Activated CD4-positive, alpha-beta T cell treated with anti-CD3 and anti-CD28 coated beads, Interleukin-2, amount 10 ng/mL, durations not matched to agents 7 days and 5 days (primary cell): ENCODE measurements at regions not wholly inside any gene's neighbourhood (a gene's known extent, or its start where the extent isn't known, plus 50 kb on each side); places are given as distances from the start of the nearest gene placed in this dataset.

ENCODE experiments used
- CTCF ChIA-PET: fragments of 350-600 bp; sonication (Branson Sonifier 250); formaldehyde crosslinking; loops from one replicate; lab custom pipeline; 2021; ENCODE audit warnings: antibody characterized with exemption; lab: Charles Lee
- POLR2A ChIA-PET: fragments of 350-600 bp; sonication (Branson Sonifier 250); formaldehyde crosslinking; loops from one replicate; lab custom pipeline; 2021; ENCODE audit warnings: antibody characterized with exemption; lab: Charles Lee
- DNase-seq: peaks from one replicate; pipeline ENCODE4 v3.0.0-alpha.2; 2020
- H3K27ac Mint-ChIP-seq: one replicate; pipeline ENCODE4 v1.8.0; 2021; ENCODE audit warnings: mild to moderate bottlenecking, moderate library complexity, mixed read lengths
- H3K27me3 Mint-ChIP-seq: one replicate; pipeline ENCODE4 v1.8.0; 2021; ENCODE audit warnings: mixed read lengths
- H3K36me3 Mint-ChIP-seq: one replicate; pipeline ENCODE4 v1.8.0; 2021; ENCODE audit warnings: low read depth, mixed read lengths
- H3K4me1 Mint-ChIP-seq: one replicate; pipeline ENCODE4 v1.8.0; 2021; ENCODE audit warnings: mixed read lengths
- H3K4me3 Mint-ChIP-seq: one replicate; pipeline ENCODE4 v1.8.0; 2021; ENCODE audit warnings: mild to moderate bottlenecking, moderate library complexity, mixed read lengths
- H3K9me3 Mint-ChIP-seq: one replicate; pipeline ENCODE4 v1.8.0; 2021; ENCODE audit warnings: mixed read lengths

DNA sequence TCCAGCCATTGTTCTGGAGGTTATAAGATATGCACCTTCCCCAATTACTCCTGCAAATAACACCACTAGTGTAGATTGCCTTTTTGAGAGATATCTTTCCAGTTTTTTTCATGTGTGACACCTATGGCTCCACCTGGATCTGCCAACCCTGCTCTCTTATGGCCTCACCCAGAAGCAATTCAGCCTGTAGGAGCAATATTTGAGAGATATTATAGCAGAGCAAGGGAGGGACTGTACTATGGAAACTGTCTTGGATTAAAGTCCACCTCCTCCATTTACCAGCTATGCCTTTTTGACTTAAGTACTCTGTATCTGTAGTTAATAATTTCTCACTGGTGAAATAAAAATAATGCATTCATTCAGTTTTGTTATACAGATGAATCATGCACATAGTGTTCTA lies 803.5 kb downstream of the NLGN4X start:
- Mint-ChIP-seq H3K36me3 (no peaks in the 10 kb centered on the region), H3K27ac (no peak overlapping the region), H3K4me3 (no peak overlapping the region), H3K4me1 (no peaks in the 10 kb centered on the region), H3K27me3 (no peaks in the 10 kb centered on the region), H3K9me3 (no peaks in the 10 kb centered on the region)
- CTCF ChIA-PET, result no interaction called here
- no peak for DNase-seq
- POLR2A ChIA-PET, result no interaction called here

DNA sequence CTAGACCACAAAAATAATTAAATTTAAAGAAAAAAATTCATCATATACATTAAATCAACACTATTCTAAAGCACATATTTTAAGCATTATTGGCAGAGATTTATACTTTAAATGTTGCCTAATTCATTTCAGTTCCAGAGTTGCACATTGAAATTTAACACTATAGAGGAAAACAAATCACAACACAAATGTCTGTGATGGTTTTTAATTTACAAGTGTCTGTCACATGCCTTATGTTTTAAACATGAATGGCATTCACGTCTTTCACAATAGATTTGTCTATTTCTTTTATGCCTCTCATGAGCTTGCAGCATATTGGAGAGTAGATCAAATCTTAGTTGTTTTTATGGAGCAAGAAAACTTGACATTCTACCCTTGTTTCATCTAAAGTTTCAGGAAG lies 811.3 kb downstream of the NLGN4X start:
- Mint-ChIP-seq H3K4me1 (no peaks in the 10 kb centered on the region), H3K4me3 (no peak overlapping the region), H3K9me3 (no peaks in the 10 kb centered on the region), H3K36me3 (no peaks in the 10 kb centered on the region), H3K27me3 (no peaks in the 10 kb centered on the region), H3K27ac (no peak overlapping the region)
- ChIA-PET CTCF (no interaction called here), POLR2A (no interaction called here)
- DNase-seq, result no peak

DNA sequence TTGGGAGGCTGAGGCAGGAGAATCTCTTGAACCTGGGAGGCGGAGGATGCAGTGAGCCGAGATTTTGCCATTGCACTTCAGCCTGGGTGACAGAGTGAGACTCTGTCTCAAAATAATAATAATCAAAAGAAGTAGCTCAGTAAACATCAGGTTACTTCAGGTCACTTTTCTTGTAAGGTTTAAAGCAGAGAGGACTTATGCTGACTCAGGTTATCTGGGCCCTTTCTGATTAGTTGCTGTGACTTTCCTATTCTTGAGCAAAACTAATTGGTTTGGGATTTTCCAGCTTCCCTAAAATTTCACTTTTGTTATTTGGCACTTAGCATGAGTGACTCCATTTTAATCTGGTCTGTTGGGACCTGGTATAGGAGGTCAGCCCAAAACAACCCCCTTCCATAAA lies 812.9 kb downstream of the NLGN4X start:
- H3K36me3 Mint-ChIP-seq, result no peaks in the 10 kb centered on the region
- no peak overlapping the region for H3K4me3 Mint-ChIP-seq
- H3K9me3 Mint-ChIP-seq, result no peaks in the 10 kb centered on the region
- DNase-seq, result no peak
- H3K27me3 Mint-ChIP-seq, result no peaks in the 10 kb centered on the region
- ChIA-PET POLR2A (no interaction called here), CTCF (no interaction called here)
- no peaks in the 10 kb centered on the region for H3K4me1 Mint-ChIP-seq
- H3K27ac Mint-ChIP-seq, result no peak overlapping the region

DNA sequence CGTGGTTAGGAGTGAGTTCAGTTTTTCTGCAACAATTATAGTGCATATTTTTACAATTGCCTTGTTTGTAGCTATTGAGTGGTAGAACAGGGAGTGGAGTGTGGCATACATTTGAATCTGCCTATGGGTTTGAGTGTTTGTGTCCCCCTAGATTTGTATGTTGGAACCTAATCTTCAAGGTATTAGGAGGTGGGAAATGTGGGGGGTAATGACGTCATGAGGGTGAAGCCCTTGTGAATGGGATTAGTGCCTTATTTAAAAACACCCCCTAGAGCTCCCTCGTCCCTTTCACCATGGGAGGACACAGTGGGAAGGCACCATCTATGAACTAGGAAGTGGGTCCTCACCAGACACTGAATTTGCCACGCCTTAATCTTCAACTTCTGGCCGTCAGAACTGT lies 819.6 kb downstream of the NLGN4X start:
- Mint-ChIP-seq H3K9me3 (no peaks in the 10 kb centered on the region), H3K4me3 (no peak overlapping the region), H3K27me3 (no peaks in the 10 kb centered on the region), H3K27ac (no peak overlapping the region), H3K36me3 (no peaks in the 10 kb centered on the region), H3K4me1 (no peaks in the 10 kb centered on the region)
- ChIA-PET POLR2A (no interaction called here), CTCF (no interaction called here)
- DNase-seq, result no peak

DNA sequence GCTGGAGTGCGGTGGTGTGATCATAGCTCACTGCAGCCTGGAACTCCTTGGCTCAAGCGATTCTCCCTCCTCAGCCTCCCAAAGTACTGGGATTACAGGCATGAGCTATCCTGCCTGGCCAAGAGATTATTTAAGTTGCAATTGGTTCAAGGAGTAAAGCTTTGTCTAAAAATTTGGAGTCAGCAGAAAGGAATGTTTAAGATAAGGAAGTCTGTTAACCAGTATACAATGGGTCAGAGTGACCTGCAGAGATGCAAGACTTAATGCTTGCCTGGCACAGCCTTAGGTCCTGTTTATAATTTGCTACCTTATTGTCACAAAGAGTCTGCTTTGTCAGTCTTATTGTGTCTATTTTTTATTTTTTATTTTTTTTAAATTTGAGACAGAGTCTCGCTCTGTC lies 826.2 kb downstream of the NLGN4X start:
- no peaks in the 10 kb centered on the region for H3K27me3 Mint-ChIP-seq
- no peak for DNase-seq
- ChIA-PET CTCF (no interaction called here), POLR2A (no interaction called here)
- H3K27ac Mint-ChIP-seq, result no peak overlapping the region
- no peaks in the 10 kb centered on the region for H3K4me1 Mint-ChIP-seq
- no peak overlapping the region for H3K4me3 Mint-ChIP-seq
- no peaks in the 10 kb centered on the region for H3K9me3 Mint-ChIP-seq
- H3K36me3 Mint-ChIP-seq, result no peaks in the 10 kb centered on the region

DNA sequence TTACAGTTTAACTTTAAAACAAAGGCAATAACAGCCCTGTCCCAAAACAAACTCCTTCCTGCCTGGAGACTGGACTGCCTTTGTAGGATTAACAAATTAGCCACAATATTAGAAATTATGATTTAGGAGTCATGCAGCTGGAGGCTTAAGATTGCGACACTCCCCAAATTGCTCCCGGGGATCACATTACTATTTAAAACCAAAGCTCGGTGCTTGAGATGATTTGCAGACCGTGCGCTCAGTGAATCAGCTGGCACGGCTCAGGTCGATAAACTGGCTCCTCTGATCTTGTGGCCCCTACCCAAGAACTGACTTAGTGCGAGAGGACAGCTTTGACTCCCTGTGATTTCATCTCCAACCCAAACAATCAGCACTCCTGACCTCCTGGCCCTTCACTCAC lies 829.3 kb downstream of the NLGN4X start:
- Mint-ChIP-seq H3K4me3 (no peak overlapping the region), H3K4me1 (no peaks in the 10 kb centered on the region), H3K27me3 (no peaks in the 10 kb centered on the region), H3K9me3 (peaks cover 2% of the 10 kb centered on the region), H3K27ac (no peak overlapping the region), H3K36me3 (no peaks in the 10 kb centered on the region)
- ChIA-PET POLR2A (no interaction called here), CTCF (no interaction called here)
- DNase-seq, result no peak

DNA sequence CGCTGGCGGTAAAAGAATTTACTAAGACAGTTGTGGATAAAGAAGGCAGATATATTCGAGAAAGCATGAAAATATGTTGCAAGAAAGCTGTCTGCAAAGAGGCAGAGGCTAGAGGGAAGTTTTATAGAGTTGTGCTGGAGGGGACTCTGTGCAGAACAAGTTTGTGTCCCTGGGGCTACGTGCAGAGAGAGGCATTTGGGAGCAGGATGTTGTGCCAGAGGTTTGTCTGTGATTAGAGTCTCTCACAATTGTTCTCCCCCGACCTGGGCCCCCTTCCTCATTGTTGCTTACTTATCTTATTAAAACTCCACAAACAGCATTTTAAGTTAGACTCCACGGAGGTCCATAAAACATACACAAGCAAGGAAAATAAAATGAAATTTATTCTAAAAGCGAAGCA lies 831.3 kb downstream of the NLGN4X start:
- no peaks in the 10 kb centered on the region for H3K36me3 Mint-ChIP-seq
- no peaks in the 10 kb centered on the region for H3K4me1 Mint-ChIP-seq
- no peak for DNase-seq
- CTCF ChIA-PET, result no interaction called here
- no peak overlapping the region for H3K27ac Mint-ChIP-seq
- no peaks in the 10 kb centered on the region for H3K27me3 Mint-ChIP-seq
- POLR2A ChIA-PET, result no interaction called here
- H3K9me3 Mint-ChIP-seq, result peaks cover 2% of the 10 kb centered on the region
- no peak overlapping the region for H3K4me3 Mint-ChIP-seq

DNA sequence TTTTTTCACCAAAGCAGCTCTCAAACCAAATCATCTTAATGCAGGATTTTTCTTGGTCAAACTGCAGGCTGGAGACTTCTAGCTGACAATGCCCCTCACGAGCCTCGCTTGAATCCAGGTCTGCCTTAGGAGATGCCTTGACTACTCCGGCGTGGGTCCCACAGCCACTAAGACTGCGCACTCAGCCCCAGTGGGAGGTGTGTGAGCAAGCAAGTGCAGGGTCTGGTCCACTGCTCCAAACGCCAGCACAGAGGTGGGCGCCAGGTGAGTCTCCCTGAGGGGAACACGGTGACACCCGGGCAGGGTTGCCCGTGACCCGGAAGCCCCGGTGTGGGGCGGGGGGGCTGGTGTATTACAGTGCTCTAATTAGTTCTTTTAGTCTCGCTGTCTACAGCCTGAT lies 838.3 kb downstream of the NLGN4X start:
- no peaks in the 10 kb centered on the region for H3K36me3 Mint-ChIP-seq
- no peak overlapping the region for H3K27ac Mint-ChIP-seq
- DNase-seq, result no peak
- ChIA-PET POLR2A (no interaction called here), CTCF (no interaction called here)
- no peak overlapping the region for H3K4me3 Mint-ChIP-seq
- peaks cover 2% of the 10 kb centered on the region for H3K9me3 Mint-ChIP-seq
- no peaks in the 10 kb centered on the region for H3K27me3 Mint-ChIP-seq
- no peaks in the 10 kb centered on the region for H3K4me1 Mint-ChIP-seq

DNA sequence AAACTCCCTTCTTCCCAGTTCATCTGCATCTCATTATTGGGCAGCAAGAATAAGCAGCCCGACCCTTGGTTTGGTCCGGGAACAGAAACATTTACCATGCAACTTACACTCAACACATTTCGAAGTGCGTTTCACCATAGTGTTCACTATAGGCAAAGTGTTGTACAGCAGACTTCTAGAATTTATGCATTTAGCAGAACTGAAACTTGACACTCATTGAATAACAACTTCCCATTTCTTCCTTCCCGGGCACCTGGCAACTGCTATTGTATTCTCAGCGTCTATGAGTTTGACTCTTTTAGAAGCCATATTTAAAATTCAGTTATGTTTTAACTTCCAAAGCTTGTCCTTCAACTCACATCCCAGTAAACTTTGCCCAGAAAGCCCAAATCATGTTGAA lies 840.6 kb downstream of the NLGN4X start:
- Mint-ChIP-seq H3K27ac (no peak overlapping the region), H3K9me3 (no peaks in the 10 kb centered on the region), H3K4me3 (no peak overlapping the region), H3K27me3 (no peaks in the 10 kb centered on the region), H3K4me1 (no peaks in the 10 kb centered on the region), H3K36me3 (no peaks in the 10 kb centered on the region)
- no peak for DNase-seq
- ChIA-PET POLR2A (no interaction called here), CTCF (no interaction called here)

DNA sequence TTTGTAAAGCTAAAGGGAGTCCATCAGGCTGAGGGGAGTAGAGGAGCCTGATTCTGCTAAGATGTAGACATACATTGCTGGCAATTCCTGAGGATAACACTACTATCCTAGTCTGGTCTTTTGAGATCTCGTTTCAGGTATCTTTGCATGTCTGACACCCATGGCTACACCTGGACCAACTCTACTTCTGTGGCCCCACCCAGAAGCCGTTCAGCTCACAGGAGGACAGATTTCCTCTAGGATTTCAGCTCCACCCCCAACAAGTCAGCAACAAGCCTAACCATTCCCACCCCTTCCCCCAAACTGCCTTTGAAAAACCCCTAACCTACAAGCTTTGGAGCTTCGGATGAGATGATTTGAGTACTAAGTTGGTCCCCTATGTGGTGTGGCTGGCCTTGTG lies 848.2 kb downstream of the NLGN4X start:
- no peaks in the 10 kb centered on the region for H3K36me3 Mint-ChIP-seq
- H3K9me3 Mint-ChIP-seq, result no peaks in the 10 kb centered on the region
- ChIA-PET CTCF (no interaction called here), POLR2A (no interaction called here)
- no peaks in the 10 kb centered on the region for H3K27me3 Mint-ChIP-seq
- H3K27ac Mint-ChIP-seq, result no peak overlapping the region
- H3K4me3 Mint-ChIP-seq, result no peak overlapping the region
- no peak for DNase-seq
- H3K4me1 Mint-ChIP-seq, result no peaks in the 10 kb centered on the region

DNA sequence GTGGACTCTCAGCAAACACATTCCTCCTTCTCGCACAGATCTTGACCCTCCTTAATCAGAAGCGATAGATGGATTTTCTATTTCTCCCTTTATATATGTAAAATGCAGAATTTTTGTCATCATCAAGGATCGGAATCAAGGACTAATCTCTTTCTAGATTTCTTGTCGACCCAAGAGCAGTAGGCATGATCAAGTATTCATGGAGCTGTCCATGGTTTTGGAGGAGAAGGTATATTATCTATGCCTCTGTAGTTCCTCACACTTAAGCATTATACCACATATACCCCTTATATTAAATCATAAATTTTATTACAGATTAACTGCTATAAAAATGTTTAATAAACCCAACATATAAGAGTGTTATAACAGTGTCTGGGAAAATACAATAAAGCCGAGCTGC lies 886.8 kb downstream of the NLGN4X start:
- Mint-ChIP-seq H3K27me3 (no peaks in the 10 kb centered on the region), H3K4me1 (no peaks in the 10 kb centered on the region), H3K9me3 (peaks cover 4% of the 10 kb centered on the region), H3K4me3 (no peak overlapping the region), H3K27ac (no peak overlapping the region), H3K36me3 (no peaks in the 10 kb centered on the region)
- ChIA-PET CTCF (no interaction called here), POLR2A (no interaction called here)
- no peak for DNase-seq

DNA sequence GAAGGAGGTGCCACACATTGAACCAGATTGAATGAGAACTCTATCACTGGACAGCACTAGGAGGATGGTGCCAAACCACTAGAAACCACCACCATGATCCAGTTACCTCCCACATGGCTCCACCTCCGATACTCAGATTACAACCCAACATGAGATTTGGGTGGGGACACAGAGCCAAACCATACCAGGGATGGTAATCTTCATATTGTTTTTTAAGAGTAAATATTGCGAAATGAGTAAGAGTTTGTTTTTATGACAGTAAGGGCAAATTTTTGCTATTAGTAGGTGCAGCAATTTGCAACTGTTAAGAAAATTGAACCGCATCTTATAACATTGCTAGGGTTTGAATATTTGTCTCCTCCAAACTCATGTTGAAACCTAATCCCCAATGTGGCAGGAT lies 891.5 kb downstream of the NLGN4X start:
- no peak overlapping the region for H3K4me3 Mint-ChIP-seq
- no peaks in the 10 kb centered on the region for H3K4me1 Mint-ChIP-seq
- no peak for DNase-seq
- POLR2A ChIA-PET, result no interaction called here
- CTCF ChIA-PET, result no interaction called here
- no peaks in the 10 kb centered on the region for H3K27me3 Mint-ChIP-seq
- H3K27ac Mint-ChIP-seq, result no peak overlapping the region
- H3K36me3 Mint-ChIP-seq, result no peaks in the 10 kb centered on the region
- H3K9me3 Mint-ChIP-seq, result peaks cover 2% of the 10 kb centered on the region

DNA sequence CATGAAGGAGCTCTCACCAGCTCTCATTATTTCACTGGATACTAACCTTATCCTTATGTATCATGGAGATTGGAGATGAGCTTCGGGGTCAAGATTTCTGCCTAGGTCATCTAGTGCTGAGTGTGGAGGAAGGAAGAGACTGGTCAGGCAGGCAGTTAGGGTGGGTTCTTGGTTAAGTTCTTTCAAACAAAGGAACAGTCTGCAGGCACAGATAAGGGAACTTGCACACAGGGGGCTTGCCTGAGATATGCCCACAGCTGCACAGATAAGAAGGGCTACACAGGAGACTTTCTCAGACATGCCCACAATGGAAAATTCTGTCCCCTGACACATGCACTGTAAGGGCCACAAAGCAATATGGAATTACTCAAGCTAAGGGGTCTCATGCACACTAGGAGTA lies 904.1 kb downstream of the NLGN4X start:
- ChIA-PET POLR2A (no interaction called here), CTCF (interaction anchor here (0.7 kb wide), 1 partner anchor 449 kb away, joined by 3 read pairs; no protein-coding TSS in a partner anchor)
- H3K27ac Mint-ChIP-seq, result no peak overlapping the region
- no peak overlapping the region for H3K4me3 Mint-ChIP-seq
- DNase-seq, result no peak
- H3K9me3 Mint-ChIP-seq, result peaks cover 2% of the 10 kb centered on the region
- no peaks in the 10 kb centered on the region for H3K36me3 Mint-ChIP-seq
- no peaks in the 10 kb centered on the region for H3K4me1 Mint-ChIP-seq
- no peaks in the 10 kb centered on the region for H3K27me3 Mint-ChIP-seq

DNA sequence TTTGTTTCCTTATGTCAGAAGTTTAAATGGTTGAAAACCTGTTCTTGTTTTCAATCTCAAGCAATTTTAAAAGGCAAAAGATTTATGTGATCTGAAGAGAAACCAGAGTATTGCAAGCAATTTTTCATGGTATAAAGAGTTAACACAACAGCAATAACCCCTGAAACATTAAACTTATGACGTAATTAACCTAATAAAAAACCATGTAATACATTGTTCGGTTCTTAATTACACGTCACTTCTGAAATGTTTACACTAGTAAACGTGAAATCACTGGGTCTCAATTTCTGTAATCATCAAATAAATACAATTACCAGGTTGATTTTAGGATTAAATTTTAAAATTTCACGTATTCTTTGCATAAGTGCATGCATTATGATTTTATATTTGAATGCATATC lies 914.5 kb downstream of the NLGN4X start:
- H3K9me3 Mint-ChIP-seq, result no peaks in the 10 kb centered on the region
- H3K27me3 Mint-ChIP-seq, result no peaks in the 10 kb centered on the region
- CTCF ChIA-PET, result no interaction called here
- H3K4me1 Mint-ChIP-seq, result no peaks in the 10 kb centered on the region
- H3K27ac Mint-ChIP-seq, result no peak overlapping the region
- POLR2A ChIA-PET, result no interaction called here
- no peak overlapping the region for H3K4me3 Mint-ChIP-seq
- DNase-seq, result no peak
- H3K36me3 Mint-ChIP-seq, result no peaks in the 10 kb centered on the region

DNA sequence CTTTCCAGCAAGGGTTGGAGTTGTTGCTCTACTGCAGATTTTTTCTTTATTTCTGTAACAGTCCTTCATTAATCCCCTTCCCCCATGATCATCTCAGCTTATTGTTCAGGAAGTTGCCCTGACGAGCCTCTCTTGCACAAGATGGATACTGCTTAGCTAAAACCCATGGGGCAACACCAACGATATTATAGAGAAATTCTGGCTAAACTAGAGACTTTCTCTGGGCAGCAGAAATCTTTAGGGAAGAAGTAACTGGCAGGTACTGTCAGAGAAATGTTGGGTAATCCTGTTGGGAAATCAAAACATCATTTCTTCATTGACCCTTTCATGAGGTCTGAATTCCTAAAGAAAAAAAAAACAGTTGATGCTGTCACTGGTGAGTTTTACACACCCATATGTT lies 921.3 kb downstream of the NLGN4X start:
- no peaks in the 10 kb centered on the region for H3K9me3 Mint-ChIP-seq
- DNase-seq, result no peak
- H3K36me3 Mint-ChIP-seq, result no peaks in the 10 kb centered on the region
- no peaks in the 10 kb centered on the region for H3K4me1 Mint-ChIP-seq
- no peak overlapping the region for H3K4me3 Mint-ChIP-seq
- no peak overlapping the region for H3K27ac Mint-ChIP-seq
- ChIA-PET CTCF (no interaction called here), POLR2A (no interaction called here)
- no peaks in the 10 kb centered on the region for H3K27me3 Mint-ChIP-seq
